ENCODE measurements at regions not wholly inside any gene's neighbourhood (a gene's known extent, or its start where the extent isn't known, plus 50 kb on each side); places are given as distances from the start of the nearest gene placed in this dataset.

GRCh38 chr1:209417761-209418160 lies 165.8 kb upstream of the CAMK1G start:
- Histone ChIP-seq H3K27ac (no peak overlapping the region), H3K27me3 (no peaks in the 10 kb centered on the region), H3K4me1 (ENCODE audit: insufficient read depth) (no peaks in the 10 kb centered on the region), H3K4me3 (no peak overlapping the region), H3K9me3 (no peaks in the 10 kb centered on the region), H3K36me3 (no peaks in the 10 kb centered on the region)
- DNase-seq = no peak
- intact Hi-C loops (cut with DNase I) = no loop called here
- WGBS, 3 donors = 78 to 88% (median 81%) methylated on average over 3 of the region's 3 CpGs
- TF ChIP-seq POLR2A (IDR thresholded peaks at IDR 0.05) (no peak), EP300 (IDR thresholded peaks at IDR 0.05) (no peak), CTCF (IDR thresholded peaks at IDR 0.05) (no peak)

GRCh38 chr1:209420276-209420675 lies 163.2 kb upstream of the CAMK1G start:
- no peak for DNase-seq
- Histone ChIP-seq H3K9me3 (no peaks in the 10 kb centered on the region), H3K27ac (no peak overlapping the region), H3K36me3 (no peaks in the 10 kb centered on the region), H3K27me3 (no peaks in the 10 kb centered on the region), H3K4me1 (ENCODE audit: insufficient read depth) (no peaks in the 10 kb centered on the region), H3K4me3 (no peak overlapping the region)
- intact Hi-C loops (cut with DNase I) = no loop called here
- WGBS, 3 donors = 77 to 89% (median 85%) methylated on average over 4 of the region's 4 CpGs
- no peak for TF ChIP-seq CTCF (IDR thresholded peaks at IDR 0.05)
- no peak for TF ChIP-seq POLR2A (IDR thresholded peaks at IDR 0.05)
- TF ChIP-seq EP300 (IDR thresholded peaks at IDR 0.05) = no peak

GRCh38 chr1:209421186-209421585 lies 162.3 kb upstream of the CAMK1G start:
- no peaks in the 10 kb centered on the region for H3K9me3 ChIP-seq
- TF ChIP-seq POLR2A (IDR thresholded peaks at IDR 0.05) (no peak), CTCF (IDR thresholded peaks at IDR 0.05) (no peak), EP300 (IDR thresholded peaks at IDR 0.05) (no peak)
- no peak overlapping the region for H3K27ac ChIP-seq
- no peak for DNase-seq
- intact Hi-C loops (cut with DNase I) = no loop called here
- H3K4me3 ChIP-seq = no peak overlapping the region
- no peaks in the 10 kb centered on the region for H3K27me3 ChIP-seq
- no peaks in the 10 kb centered on the region for H3K36me3 ChIP-seq
- H3K4me1 ChIP-seq (ENCODE audit: insufficient read depth) = no peaks in the 10 kb centered on the region
- WGBS, 3 donors = 71 to 78% (median 74%) methylated on average over 4 of the region's 4 CpGs

- intact Hi-C loops (cut with DNase I) = no loop called here
- no peak overlapping the region for H3K27ac ChIP-seq
- no peak for DNase-seq
- TF ChIP-seq EP300 (IDR thresholded peaks at IDR 0.05) (no peak), POLR2A (IDR thresholded peaks at IDR 0.05) (no peak), CTCF (IDR thresholded peaks at IDR 0.05) (no peak)
- H3K9me3 ChIP-seq = no peaks in the 10 kb centered on the region
- H3K4me3 ChIP-seq = no peak overlapping the region
- WGBS, 3 donors = 64 to 82% (median 65%) methylated on average over 5 of the region's 5 CpGs
- no peaks in the 10 kb centered on the region for H3K36me3 ChIP-seq
- H3K4me1 ChIP-seq (ENCODE audit: insufficient read depth) = no peaks in the 10 kb centered on the region
- H3K27me3 ChIP-seq = no peaks in the 10 kb centered on the region
These were observed 161.4 kb upstream of the CAMK1G start for GRCh38 chr1:209421978-209422680.
